GM19468 (cell line): ENCODE measurements at regions not wholly inside any gene's neighbourhood (a gene's known extent, or its start where the extent isn't known, plus 50 kb on each side); places are given as distances from the start of the nearest gene placed in this dataset.
"Not testable (repeated sequence)": the region's sequence is repeated elsewhere in the genome, so short reads cannot be mapped to it uniquely, and the experiment has no call there.

Experiments used
- ATAC-seq: cut with Tn5 transposase; IDR thresholded peaks from one replicate; pipeline ENCODE4 v1.9.1; 2021; ENCODE audit warnings: mild to moderate bottlenecking, moderate library complexity, moderate number of reproducible peaks; ENCODE audit not compliant: unreplicated experiment; ENCODE audit errors: extremely low read depth

DNA sequence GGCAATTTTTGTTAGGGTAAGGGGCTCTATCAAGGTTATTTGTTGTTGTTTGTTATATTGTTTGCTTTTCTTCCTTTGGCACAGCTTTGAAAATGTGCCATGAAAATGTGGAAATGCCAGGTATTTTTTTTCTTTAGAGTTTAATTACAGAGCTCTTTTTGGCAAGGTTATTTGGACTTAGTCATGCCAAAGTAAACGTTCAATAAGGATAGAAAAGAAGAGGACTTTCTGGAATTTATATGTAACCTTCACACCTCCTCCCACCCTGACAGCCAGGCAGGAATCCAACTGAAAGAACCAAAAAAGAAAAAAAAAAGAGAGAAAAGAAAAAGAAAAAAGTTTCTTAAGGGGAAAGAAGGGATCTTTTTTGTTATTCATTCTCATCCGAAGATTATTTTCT is 217.8 kb downstream of the KITLG start:
- no peak for ATAC-seq

DNA sequence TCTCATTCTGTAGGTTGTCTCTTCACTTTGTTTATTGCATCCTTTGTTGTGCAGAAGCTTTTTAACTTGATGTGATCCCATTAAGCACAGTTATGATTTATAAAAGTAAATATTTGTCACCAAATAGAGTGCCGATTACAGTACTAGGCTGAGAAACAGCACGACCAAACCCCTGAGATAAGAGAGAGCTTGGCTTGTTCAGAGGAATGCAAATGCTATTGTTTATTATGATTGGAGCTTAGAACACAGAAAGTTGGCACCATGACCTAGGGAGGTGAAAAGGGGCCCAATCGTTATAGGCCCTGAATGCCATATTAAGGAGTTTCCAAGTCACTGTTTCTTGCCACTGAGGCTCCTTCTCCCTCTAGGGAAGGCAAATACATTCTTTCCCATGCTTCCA is 214.9 kb downstream of the KITLG start:
- no peak for ATAC-seq

DNA sequence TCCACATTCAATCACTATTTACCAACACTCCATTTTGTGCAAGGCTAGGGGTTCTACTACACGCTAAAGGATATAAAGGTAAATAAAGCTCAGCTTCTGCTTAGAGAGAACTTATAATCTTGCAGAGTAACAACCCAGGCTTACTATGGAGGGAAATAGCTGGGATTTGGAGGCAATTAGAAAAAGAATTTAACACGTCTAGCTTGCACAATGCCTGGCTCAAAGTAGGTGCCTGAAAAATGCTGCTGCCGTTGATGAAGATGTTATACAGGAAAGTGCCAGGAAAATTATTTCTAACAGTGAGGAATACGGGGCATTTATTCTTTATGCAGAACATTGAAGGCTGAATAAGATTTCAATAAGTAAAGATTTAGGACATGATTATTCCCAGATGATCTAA is 214.2 kb downstream of the KITLG start:
- ATAC-seq, result no peak

DNA sequence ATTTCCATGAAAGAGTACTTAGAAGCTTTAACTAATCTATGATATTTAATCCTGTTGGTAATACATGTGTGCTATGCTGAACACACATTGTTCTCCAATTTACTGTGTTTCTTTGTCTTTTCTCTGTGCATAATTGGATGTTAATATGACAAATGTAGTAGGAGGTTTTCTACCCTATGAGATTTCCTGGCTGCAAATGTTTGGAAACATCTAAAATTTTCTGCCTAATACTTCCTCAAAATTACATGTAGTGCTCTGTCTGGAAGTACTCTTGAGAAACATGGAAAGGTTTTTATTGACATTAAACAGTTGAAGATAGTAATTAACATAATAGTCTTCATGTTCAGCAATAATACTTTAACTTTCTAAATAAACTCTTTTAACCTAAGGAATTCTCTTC is 213.0 kb downstream of the KITLG start:
- no peak for ATAC-seq

DNA sequence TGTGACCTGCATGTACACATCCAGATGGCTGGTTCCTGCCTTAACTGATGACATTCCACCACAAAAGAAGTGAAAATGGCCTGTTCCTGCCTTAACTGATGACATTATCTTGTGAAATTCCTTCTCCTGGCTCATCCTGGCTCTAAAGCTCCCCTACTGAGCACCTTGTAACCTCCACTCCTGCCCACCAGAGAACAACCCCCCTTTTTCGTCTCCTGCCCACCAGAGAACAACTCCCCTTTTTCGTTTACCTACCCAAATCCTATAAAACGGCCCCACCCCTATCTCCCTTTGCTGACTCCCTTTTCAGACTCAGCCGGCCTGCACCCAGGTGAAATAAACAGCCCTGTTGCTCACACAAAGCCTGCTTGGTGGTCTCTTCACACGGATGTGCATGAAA is 212.2 kb downstream of the KITLG start:
- not testable (repeated sequence) for ATAC-seq

DNA sequence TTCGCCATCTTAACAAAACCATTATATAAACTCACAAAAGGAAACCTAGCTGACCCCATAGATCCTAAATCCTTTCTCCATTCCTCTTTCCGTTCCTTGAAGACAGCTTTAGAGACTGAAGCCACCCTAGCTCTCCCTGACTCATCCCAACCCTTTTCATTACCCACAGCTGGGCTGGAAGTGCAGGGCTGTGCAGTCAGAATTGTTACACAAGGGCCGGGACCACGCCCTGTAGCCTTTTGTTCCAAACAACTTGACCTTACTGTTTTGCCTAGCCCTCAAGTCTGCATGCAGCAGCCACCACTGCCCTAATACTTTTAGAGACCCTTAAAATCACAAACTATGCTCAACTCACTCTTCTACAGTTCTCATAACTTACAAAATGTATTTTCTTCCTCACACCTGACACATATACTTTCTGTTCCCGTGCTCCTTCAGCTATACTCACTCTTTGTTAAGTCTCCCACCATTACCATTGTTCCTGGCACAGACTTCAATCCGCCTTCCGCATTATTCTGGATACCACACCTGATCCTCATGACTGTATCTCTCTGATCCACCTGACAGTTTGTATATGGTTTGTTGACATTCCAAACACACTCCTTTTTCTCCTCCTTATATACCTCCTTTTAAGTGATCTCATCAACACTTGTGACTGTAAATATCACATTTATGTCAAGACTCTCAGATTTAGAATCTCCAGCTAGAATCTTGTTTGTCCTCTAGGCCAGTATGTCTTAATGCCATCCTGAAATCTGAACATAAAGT is 208.7 kb downstream of the KITLG start:
- ATAC-seq, result no peak

DNA sequence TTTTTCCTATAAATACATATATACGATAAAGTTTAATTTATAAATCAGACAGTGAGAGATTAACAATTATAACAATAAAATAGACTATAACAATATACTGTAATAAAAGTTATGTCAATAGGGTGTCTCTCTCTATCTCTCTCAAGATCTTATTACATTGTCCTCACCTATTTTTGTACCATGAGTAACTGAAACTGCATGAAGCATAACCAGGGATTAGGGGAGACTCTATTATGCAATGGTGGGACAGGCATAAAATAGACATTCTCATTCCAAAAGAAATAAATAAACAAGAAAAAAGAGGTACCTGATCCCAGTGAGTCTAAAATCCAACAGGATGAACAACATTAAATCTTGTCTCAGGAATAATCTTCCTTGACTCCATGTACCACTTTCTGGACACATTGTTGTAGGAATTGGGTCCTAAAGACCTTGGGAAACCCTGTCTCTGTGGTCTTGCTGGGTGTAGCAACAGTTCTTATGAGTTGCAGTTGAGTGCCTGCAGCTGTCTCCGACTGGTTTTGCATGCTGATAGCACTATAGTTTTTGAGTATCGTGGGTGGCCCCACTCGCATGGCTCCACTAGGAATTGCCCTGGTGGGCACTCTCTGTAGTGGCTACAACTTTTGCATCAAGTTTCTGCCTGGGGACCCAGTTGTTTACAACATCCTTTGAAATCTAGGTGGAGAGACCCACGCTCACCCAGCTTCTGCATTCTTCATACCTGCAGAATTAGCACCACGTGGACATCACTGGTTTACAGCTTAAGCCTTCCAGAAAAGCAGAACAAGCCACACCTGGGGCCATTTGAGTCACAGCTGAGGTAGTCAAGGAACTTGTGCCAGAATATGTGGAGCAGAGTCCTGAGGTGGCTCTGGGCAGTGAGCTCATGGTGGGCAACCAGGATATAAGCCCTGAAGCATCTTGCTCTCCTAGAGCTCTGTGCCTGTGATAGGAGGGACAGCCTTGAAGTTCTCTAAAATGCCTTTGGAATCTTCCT is 204.7 kb downstream of the KITLG start:
- ATAC-seq, result no peak

DNA sequence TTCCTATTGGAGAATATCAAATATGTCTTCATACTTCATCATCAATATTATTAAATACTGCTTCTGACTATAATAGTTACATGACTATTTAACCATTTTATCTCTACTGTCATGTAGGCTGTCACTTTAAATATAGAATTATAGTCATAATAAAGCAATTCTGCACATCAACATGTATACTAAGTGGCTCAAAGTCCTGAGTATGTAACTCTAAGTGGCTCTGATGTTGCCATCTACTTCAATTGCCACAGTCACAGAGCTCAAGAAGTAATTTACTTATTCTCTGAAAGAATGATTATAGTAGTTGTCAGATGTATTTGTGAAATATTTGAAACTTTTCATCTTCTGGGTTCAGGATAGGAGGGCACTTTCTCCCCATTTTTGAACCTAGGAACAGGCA is 202.3 kb downstream of the KITLG start:
- ATAC-seq, result no peak

DNA sequence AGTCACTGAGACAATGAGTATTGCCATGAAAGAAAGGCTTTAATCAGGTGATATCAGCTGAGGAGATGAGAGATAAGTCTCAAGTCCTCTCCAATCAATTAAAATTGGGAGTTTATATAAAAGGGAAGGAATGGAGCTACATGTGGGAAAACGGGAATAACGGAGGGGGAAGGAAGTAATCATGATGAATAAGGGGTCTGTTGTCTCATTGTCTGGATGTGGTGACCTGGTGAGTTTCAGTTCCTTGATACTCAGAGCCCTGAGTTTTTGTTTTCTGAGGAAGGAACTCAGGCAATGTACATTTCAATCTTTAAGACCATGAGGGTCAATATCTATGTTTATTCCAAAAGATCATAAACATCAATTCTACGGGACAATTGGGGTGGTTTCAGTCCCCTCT is 198.8 kb downstream of the KITLG start:
- no peak for ATAC-seq

DNA sequence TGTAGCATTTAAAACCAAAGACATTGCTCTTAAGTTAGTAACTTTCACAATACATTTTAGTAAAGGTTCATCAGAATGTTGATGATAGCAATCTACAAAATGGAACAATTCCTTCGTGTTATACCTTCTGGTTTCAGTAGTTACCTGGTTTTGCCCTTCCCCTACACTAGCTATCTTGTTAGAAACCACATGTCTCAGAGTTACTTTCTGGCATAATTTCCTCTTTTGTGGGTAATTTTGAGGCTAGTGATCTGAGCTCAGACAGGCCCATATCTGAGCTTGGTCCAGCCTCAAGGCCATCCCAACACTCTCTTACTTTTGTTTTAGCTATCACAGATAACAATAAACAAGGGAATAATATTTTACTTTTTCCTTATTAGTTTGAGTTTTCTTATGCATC is 196.9 kb downstream of the KITLG start:
- ATAC-seq, result no peak

DNA sequence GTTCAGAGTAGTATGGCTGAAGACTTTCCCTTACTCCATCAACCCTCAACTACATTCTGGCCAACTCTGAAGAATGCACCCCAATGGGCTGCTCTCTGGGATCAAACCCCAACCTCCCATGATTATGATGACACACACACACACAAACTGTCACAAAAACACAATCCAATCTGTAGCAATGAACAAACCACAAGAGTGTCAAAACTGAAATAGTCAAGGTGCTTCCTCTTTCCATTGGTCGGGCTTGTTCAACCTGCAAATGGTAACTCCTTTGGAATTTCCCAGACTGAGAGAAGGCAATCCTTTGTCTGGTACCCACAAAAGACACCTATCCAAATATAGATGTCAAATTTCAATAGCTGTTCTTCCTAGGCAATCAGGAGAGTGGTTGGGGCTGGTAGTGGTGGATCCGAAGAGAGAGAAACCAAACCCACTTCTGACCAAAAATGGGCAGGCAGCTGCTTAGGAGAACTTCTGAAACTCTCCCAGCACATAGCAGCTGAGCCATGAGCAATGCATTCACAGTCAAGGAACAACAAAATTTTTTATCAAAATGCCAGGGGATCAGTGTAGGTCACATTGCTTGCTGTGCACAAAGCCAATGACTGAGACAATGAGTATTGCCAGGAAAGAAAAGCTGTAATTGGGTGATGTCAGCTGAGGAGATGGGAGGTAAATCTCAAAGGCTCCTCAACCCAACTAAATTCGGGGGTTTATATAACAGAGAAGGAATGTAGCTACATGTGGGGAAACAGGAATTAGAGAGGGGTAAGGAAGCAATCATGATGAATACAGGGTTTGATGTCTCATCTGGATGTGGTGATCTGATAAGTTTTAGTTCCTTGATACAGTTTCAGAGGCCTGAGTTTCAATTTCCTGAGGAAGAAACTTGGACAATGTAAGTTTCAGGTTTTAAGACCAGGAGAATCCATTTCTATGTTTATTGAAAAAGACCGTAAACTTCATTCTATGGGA is 191.4 kb downstream of the KITLG start:
- no peak for ATAC-seq

DNA sequence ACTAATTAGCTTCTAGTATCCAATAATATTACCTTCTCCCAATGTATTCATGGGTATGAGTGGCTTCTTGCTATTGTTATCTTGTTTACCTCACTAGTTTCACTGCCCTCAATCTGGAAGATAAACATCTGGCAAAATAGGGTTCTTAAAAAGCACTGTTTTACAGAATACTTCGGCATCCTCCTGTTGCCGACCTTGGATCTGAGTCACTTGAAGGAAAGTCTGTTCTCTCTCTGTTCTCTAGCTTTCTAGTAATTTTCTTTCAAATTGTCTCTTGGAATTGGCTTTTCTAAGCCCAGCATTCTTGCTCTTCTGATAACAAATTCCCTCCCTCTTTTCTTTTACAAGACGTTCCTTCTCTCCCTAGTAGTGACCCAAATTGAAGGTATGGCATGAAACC is 189.5 kb downstream of the KITLG start:
- no peak for ATAC-seq

DNA sequence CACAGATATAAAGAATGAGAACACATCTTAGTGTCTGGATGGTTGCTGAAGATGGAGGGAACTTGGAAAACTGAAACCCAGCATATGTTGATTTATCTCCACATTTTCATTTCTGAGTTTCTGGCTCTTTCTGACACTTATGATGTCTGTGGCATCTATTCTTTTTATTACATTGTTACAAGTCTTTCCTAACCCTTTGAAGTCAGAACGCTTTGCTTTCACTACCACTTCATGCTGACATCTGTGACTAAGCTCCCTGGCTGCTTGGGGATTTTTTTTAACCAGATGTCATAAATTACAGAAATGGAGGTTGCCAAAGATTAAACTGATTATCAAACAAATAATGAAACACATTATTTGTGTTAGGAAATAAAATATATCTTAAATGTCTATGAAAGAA is 188.7 kb downstream of the KITLG start:
- ATAC-seq, result peak; percentile 29

DNA sequence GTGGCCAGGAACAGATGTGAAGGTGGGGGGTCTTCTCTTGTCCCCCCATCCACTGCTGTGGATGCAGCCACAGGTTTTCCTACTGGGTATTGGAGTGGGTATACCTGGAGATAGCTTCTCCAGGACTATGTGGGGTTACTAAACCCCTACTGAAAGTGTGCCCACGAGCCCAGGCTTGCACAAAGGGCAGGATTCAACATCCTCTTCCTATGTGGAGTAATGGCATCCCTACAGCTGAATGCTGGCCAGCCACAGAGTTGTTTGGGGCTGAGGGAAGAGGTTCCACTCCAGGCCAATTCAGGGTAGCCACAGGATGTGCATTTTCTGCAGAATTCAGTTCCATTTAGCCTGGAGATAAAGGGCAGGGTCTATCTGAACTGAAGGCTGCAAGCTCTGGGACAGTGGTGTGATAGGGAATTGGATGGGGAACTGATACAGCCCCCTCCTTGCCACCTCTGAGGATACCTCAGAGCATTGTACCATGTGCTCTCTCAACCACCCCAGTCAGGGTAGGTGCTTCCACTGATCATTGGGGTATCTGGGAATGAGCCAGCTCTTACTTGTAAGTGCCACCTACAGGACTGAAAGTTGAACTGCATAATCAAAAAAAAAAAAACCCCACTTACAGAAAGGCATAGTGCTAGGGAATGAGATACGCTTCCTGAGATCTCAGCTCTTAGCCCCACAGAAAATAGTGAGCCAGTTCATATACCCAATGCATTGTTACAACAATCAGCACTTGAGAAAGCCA is 187.1 kb downstream of the KITLG start:
- ATAC-seq, result no peak

DNA sequence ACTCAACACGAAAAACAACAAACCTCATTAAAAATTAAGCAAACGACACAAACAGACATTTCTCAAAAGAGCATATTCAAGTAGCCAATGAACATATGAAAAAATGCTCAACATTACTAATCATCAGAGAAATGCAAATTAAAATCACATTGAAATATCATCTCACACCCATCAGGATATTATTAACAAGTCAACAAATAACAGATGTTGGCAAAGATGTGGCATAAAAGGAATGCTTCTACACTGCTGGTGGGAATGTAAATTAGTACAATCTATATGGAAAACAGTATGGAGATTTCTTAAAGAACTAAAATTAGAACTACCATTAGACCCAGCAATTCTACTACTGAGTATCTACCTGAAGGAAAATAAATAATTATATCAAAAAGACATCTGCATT is 182.2 kb downstream of the KITLG start:
- no peak for ATAC-seq

DNA sequence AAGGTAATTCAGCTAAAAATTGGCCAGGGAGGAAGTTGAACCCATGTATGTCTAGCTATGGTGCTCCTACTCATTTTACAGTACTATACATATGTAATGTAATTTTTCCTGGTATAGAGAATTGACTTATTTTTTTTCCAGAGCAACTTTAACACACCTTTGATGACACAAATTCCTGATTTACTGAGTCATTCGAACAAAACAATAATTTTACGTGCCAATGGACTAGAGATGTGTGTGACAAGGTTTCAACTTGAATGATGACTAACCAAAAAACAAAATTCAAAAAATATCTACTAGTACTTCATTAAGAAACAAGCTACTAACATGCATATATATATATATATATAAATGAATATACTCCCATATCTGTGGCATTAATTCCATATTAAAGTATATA is 180.5 kb downstream of the KITLG start:
- no peak for ATAC-seq

DNA sequence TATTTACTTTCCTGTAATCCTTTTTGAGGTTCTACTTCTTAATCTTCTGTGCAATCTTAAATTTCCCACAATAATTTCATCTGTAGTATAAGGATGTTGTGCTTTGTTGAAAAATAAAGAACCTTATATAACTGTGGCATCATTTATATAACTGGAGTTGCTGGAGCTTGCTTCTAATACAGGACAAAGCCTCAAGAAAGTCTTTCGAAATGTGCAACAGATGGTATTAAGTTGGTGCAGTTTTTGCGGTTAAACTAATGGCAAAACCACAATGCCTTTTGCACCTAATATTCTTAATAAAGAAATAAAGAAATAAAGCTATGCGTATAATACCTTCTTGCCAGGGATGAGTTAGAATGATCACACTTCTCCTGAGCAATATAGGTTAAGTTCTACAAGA is 180.0 kb downstream of the KITLG start:
- no peak for ATAC-seq

DNA sequence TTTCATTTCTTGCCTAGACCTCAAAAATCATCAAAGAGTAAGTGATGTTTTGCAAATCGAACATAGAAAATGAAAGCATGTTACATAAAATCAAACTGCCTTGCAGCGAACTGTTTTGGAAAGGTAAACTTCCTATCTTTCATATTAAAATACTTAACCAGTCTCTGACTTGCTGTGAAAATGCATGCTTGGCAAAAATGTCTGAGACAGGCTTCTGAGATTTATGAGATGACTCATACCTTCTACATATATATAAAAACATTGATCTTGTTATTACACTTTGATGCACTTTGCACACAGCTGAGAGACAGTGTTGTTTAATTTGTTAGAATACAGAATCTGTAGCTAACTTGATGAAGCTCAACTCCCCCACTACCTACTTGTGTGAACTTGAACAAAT is 179.1 kb downstream of the KITLG start:
- ATAC-seq, result no peak

DNA sequence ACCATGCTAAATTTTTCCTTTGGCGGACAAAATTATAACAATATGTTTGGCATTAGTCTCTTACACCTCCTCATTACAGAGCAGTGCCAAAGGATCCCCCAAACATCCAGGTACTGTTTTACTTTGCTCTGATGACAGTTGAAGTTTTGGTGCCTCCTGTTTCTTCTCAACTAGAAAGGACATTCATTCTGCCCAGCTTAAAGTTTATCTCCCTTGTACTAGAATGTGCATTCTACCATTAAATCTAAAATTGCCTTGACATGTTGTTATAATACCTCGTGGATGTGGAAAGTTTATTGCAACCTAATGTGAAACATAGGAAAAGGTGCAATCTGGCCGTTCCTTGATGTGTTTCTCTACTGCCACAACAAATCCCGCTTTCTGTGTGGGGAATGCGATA is 173.4 kb downstream of the KITLG start:
- ATAC-seq, result no peak

DNA sequence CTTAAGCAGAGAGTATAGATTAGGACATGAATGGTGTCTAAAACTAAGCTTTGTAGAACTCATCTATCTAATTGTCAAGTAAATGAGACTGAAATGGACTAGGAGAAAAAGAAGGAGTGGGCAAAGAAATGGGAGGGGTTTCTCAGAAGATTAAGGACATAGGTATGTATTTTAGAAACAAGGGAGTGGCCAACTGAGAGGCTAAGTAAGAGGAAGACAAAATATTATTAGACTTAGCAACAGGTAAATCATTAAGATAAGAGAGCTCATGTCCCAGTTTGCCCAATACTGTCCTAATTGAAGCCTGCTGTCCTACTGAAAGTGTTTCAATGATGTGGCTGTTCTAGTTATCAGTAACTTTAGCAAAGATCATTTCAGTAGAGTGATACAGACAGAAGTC is 171.4 kb downstream of the KITLG start:
- ATAC-seq, result no peak
